H1 (cell line): ENCODE measurements at regions not wholly inside any gene's neighbourhood (a gene's known extent, or its start where the extent isn't known, plus 50 kb on each side); places are given as distances from the start of the nearest gene placed in this dataset.

ENCODE experiments used
- CTCF ChIA-PET: fragments of 300-600 bp; sonication (Branson Sonifier 250); formaldehyde crosslinking; loops from one replicate; lab custom pipeline; 2021; ENCODE audit not compliant: partially characterized antibody; lab: Charles Lee
- POLR2A ChIA-PET: fragments of 300-600 bp; sonication (Branson Sonifier 250); formaldehyde crosslinking; loops from one replicate; lab custom pipeline; 2021; ENCODE audit warnings: inconsistent platforms; ENCODE audit not compliant: partially characterized antibody; lab: Charles Lee
- DNase-seq, 2 experiments: peaks; one replicate each; pipeline versions ENCODE4 v3.0.0 to v3.0.0-alpha.2; 2010 to 2022; ENCODE audit warnings: low spot score in 2 of 2, low read depth in 1 of 2, mixed read lengths in 1 of 2
- FAIRE-seq: peaks from 2 replicates; lab custom pipeline; 2011; peaks lifted over from hg19 to GRCh38; lab: Jason Lieb, UNC
- H2AFZ ChIP-seq: 2 replicates; pipeline ENCODE4 v1.8.1; 2012; ENCODE audit warnings: low read length, inconsistent platforms
- H2AK5ac ChIP-seq: 2 replicates; pipeline ENCODE4 v1.6.1; 2013; ENCODE audit warnings: low read depth, low read length
- H2BK120ac ChIP-seq: replicated peaks from 2 replicates; pipeline ENCODE3; 2013; ENCODE audit warnings: low read depth, low read length, inconsistent platforms
- H2BK12ac ChIP-seq: 2 replicates; pipeline ENCODE4 v1.6.1; 2013; ENCODE audit warnings: low read depth, low read length
- H2BK15ac ChIP-seq: 2 replicates; pipeline ENCODE4 v1.6.1; 2013; ENCODE audit warnings: low read length
- H2BK20ac ChIP-seq: 2 replicates; pipeline ENCODE4 v1.6.1; 2013; ENCODE audit warnings: low read length
- H2BK5ac ChIP-seq: 2 replicates; pipeline ENCODE4 v1.6.1; 2013; ENCODE audit warnings: low read depth, low read length
- H3K14ac ChIP-seq: 2 replicates; pipeline ENCODE4 v1.6.1; 2013; ENCODE audit warnings: inconsistent platforms; ENCODE audit not compliant: insufficient read length
- H3K18ac ChIP-seq: 2 replicates; pipeline ENCODE4 v1.6.1; 2013; ENCODE audit warnings: low read length; ENCODE audit errors: extremely low read depth
- H3K23ac ChIP-seq: 2 replicates; pipeline ENCODE4 v1.6.1; 2013; ENCODE audit warnings: inconsistent platforms; ENCODE audit not compliant: insufficient read length
- H3K23me2 ChIP-seq: 2 replicates; pipeline ENCODE4 v1.6.1; 2013; ENCODE audit warnings: low read depth, low read length
- H3K27ac ChIP-seq: 2 replicates; pipeline ENCODE4 v1.6.1; 2011; ENCODE audit warnings: low read depth, low read length, inconsistent platforms
- H3K27me3 ChIP-seq, 4 experiments: replicated peaks in 1 of 4; 1 replicate in 1 of 4; 2 replicates in 3 of 4; pipeline versions ENCODE4 v1.6.1 to v1.8.1; 2011 to 2013; ENCODE audit warnings: low read length in 3 of 4, mild to moderate bottlenecking in 3 of 4, inconsistent platforms in 2 of 4, mixed read lengths in 2 of 4, moderate library complexity in 1 of 4; ENCODE audit not compliant: control insufficient read depth in 3 of 4, insufficient read depth in 3 of 4; ENCODE audit errors: extremely low read depth in 1 of 4
- H3K36me3 ChIP-seq, 4 experiments: 2 replicates each; pipeline versions ENCODE4 v1.6.1 to v1.8.1; 2011 to 2013; ENCODE audit warnings: mild to moderate bottlenecking in 4 of 4, low read length in 3 of 4, moderate library complexity in 2 of 4, control low read depth in 1 of 4, inconsistent platforms in 1 of 4; ENCODE audit not compliant: insufficient read depth in 4 of 4, control insufficient read depth in 2 of 4
- H3K4ac ChIP-seq: replicated peaks from 2 replicates; pipeline ENCODE3; 2013; ENCODE audit warnings: low read length, low read depth, mixed read lengths, inconsistent platforms; ENCODE audit not compliant: insufficient read length
- H3K4me1 ChIP-seq, 4 experiments: replicated peaks in 1 of 4; 1 replicate in 1 of 4; 2 replicates in 3 of 4; pipeline versions ENCODE4 v1.6.1 to v1.8.1; 2011 to 2013; ENCODE audit warnings: low read length in 3 of 4, inconsistent platforms in 2 of 4, mixed read lengths in 1 of 4; ENCODE audit not compliant: insufficient read depth in 4 of 4, control insufficient read depth in 3 of 4
- H3K4me2 ChIP-seq, 2 experiments: 2 replicates each; pipeline versions ENCODE4 v1.6.1 to v1.8.1; 2011 to 2013; ENCODE audit warnings: low read depth in 2 of 2, low read length in 2 of 2, control low read depth in 1 of 2, inconsistent platforms in 1 of 2, mild to moderate bottlenecking in 1 of 2; ENCODE audit not compliant: insufficient read depth in 1 of 2
- H3K4me3 ChIP-seq, 4 experiments: fragments of 200-600, 300-600 bp in 1 of 4; sonication (generic), shearing (Covaris generic), sonication (Bioruptor Twin) in 1 of 4; 2 replicates each; pipeline versions ENCODE4 v1.5.1 to v1.8.1; 2011 to 2016; ENCODE audit warnings: low read length in 4 of 4, low read depth in 3 of 4, control low read depth in 2 of 4, inconsistent platforms in 2 of 4, mild to moderate bottlenecking in 2 of 4, mixed read lengths in 1 of 4, moderate library complexity in 1 of 4; ENCODE audit not compliant: insufficient read depth in 2 of 4; ENCODE audit errors: extremely low read depth in 1 of 4
- H3K56ac ChIP-seq: replicated peaks from 2 replicates; pipeline ENCODE3; 2013; ENCODE audit warnings: low read depth, mild to moderate bottlenecking, mixed read lengths, low read length, inconsistent platforms; ENCODE audit not compliant: insufficient read length
- H3K79me1 ChIP-seq: 2 replicates; pipeline ENCODE4 v1.6.1; 2013; ENCODE audit warnings: low read depth, low read length, control low read depth
- H3K79me2 ChIP-seq, 2 experiments: 2 replicates each; pipeline versions ENCODE4 v1.6.1 to v1.8.1; 2012 to 2013; ENCODE audit warnings: low read length in 2 of 2, mild to moderate bottlenecking in 2 of 2, inconsistent platforms in 1 of 2; ENCODE audit not compliant: insufficient read depth in 2 of 2, control insufficient read depth in 1 of 2
- H3K9ac ChIP-seq, 4 experiments: replicated peaks in 1 of 4; 1 replicate in 1 of 4; 2 replicates in 3 of 4; pipeline versions ENCODE4 v1.6.1 to v1.8.1; 2011 to 2013; ENCODE audit warnings: low read depth in 3 of 4, low read length in 3 of 4, control low read depth in 2 of 4, mild to moderate bottlenecking in 2 of 4, moderate library complexity in 2 of 4, inconsistent platforms in 1 of 4; ENCODE audit errors: extremely low read depth in 1 of 4
- H3K9me3 ChIP-seq, 2 experiments: 2 replicates each; pipeline versions ENCODE4 v1.6.1 to v1.8.1; 2012 to 2013; ENCODE audit warnings: mild to moderate bottlenecking in 2 of 2, moderate library complexity in 2 of 2, control low read depth in 1 of 2, inconsistent platforms in 1 of 2, low read depth in 1 of 2, low read length in 1 of 2, mixed read lengths in 1 of 2; ENCODE audit not compliant: insufficient read depth in 2 of 2
- H4K20me1 ChIP-seq, 2 experiments: replicated peaks in 1 of 2; 2 replicates each; pipeline versions ENCODE3 to v1.8.1; 2011 to 2013; ENCODE audit warnings: inconsistent platforms in 2 of 2, low read length in 2 of 2, mild to moderate bottlenecking in 1 of 2; ENCODE audit not compliant: insufficient read depth in 2 of 2, control insufficient read depth in 1 of 2
- H4K5ac ChIP-seq: 2 replicates; pipeline ENCODE4 v1.6.1; 2013; ENCODE audit warnings: low read length, low read depth, mixed read lengths, inconsistent platforms; ENCODE audit not compliant: insufficient read length
- H4K8ac ChIP-seq: 2 replicates; pipeline ENCODE4 v1.8.0; 2013; ENCODE audit warnings: mild to moderate bottlenecking, moderate library complexity, low read length, inconsistent platforms; ENCODE audit not compliant: insufficient read depth; ENCODE audit errors: extremely low read depth
- H4K91ac ChIP-seq: replicated peaks from 2 replicates; pipeline ENCODE3; 2013; ENCODE audit warnings: low read length, mixed read lengths, inconsistent platforms; ENCODE audit not compliant: insufficient read length
- BACH1 ChIP-seq: IDR thresholded peaks from 2 replicates; pipeline ENCODE4 v1.6.1; 2012; ENCODE audit warnings: low read length, improper control_type of control experiment
- CBX5 ChIP-seq: fragments of 300-800, 300-1000 bp; sonication (generic); IDR thresholded peaks from 2 replicates; pipeline ENCODE4 v1.7.1; 2016; ENCODE audit warnings: antibody characterized with exemption, low read length, low read depth
- CTBP2 ChIP-seq: IDR thresholded peaks from 2 replicates; pipeline ENCODE4 v1.7.0; 2011; ENCODE audit warnings: borderline replicate concordance, mild to moderate bottlenecking, moderate library complexity, mixed read lengths, low read length; ENCODE audit not compliant: insufficient read depth, insufficient read length
- EZH2 ChIP-seq: fragments of 200-600 bp; sonication (generic); IDR thresholded peaks from 2 replicates; pipeline ENCODE4 v1.7.1; 2012; ENCODE audit warnings: low read depth, mild to moderate bottlenecking, moderate library complexity, low read length, inconsistent platforms; ENCODE audit not compliant: severe bottlenecking
- KDM1A ChIP-seq: fragments of 200-600, 300-600 bp; sonication (generic); IDR thresholded peaks from 2 replicates; pipeline ENCODE4 v1.7.1; 2016; ENCODE audit warnings: mild to moderate bottlenecking, low read length, borderline replicate concordance
- KDM4A ChIP-seq: IDR thresholded peaks from one replicate; pipeline ENCODE4 v1.7.1; 2012; ENCODE audit warnings: low read depth, mild to moderate bottlenecking, moderate library complexity, low read length, inconsistent platforms; ENCODE audit not compliant: severe bottlenecking
- RFX5 ChIP-seq: IDR thresholded peaks from 2 replicates; pipeline ENCODE4 v1.6.1; 2011; ENCODE audit warnings: low read depth, low read length, improper control_type of control experiment, borderline replicate concordance
- RNF2 ChIP-seq: fragments of 200-900, 300-1000 bp; sonication (generic); IDR thresholded peaks from 2 replicates; pipeline ENCODE4 v1.7.1; 2016; ENCODE audit warnings: borderline replicate concordance, low read depth, mild to moderate bottlenecking, antibody characterized with exemption, low read length; ENCODE audit not compliant: poor library complexity, severe bottlenecking; ENCODE audit errors: missing control alignments
- SP1 ChIP-seq: IDR thresholded peaks from 2 replicates; pipeline ENCODE4 v1.6.1; 2011; ENCODE audit warnings: low read depth, low read length
- TEAD4 ChIP-seq: IDR thresholded peaks from 2 replicates; pipeline ENCODE4 v1.6.1; 2012; ENCODE audit warnings: low read depth, low read length, inconsistent platforms, mixed read lengths
- ZNF274 ChIP-seq: IDR thresholded peaks from 2 replicates; pipeline ENCODE4 v1.7.0; 2012; ENCODE audit warnings: low read length, borderline replicate concordance; ENCODE audit errors: extremely low read depth
- WGBS, 2 experiments: shearing (Covaris generic) in 1 of 2; methylation state at CpG; one replicate each; pipeline versions ENCODE4 v1.1.6 to v1.1.7; 2013 to 2015; ENCODE audit warnings: low lambda C conversion rate in 2 of 2, mixed read lengths in 2 of 2, inconsistent platforms in 1 of 2, low coverage in 1 of 2, missing lambda C conversion rate in 1 of 2; ENCODE audit not compliant: insufficient replicate concordance in 2 of 2, insufficient coverage in 1 of 2, insufficient read length in 1 of 2; ENCODE audit errors: extremely low coverage in 1 of 2, missing lambda C conversion rate in 1 of 2; 5-methylcytosine and 5-hydroxymethylcytosine counted together
- TF ChIP-seq, protein P1 (sequence below): IDR thresholded peaks from 2 replicates; pipeline ENCODE4 v1.6.1; 2012; ENCODE audit warnings: inconsistent platforms

DNA sequence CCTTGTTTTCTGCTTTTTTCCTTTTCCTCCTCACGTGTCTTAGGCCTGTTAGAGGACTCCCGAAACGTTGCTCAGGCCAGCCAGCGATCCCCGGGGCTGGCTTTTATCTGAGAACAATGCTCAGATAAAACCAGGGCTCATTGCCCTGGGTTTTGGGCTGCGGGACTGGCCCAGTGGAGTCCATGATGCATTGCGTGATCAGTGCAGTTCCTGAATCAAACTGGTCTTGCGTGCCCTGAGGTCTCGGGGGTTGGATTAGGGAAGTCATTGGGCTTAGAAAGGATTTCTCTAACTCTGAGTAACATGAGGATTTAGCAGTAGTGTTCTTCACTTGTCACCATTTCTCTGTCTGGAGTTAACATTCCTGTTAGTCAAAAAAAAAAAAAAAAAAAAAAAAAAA lies 66.3 kb downstream of the CCR1 start:
- H4K8ac ChIP-seq, result no peak overlapping the region; the same call in 1 of the 2 replicates
- H3K14ac ChIP-seq, result no peak overlapping the region
- DNase-seq (no peak), FAIRE-seq (no peak)
- no peak overlapping the region for H2BK15ac ChIP-seq
- no peak overlapping the region for H2BK12ac ChIP-seq
- H3K4ac ChIP-seq, result no peak overlapping the region
- no peak overlapping the region for H3K56ac ChIP-seq
- H2AK5ac ChIP-seq, result no peak overlapping the region
- H3K4me1 ChIP-seq, result no peaks in the 10 kb centered on the region
- 90% methylated on average over 9 of the region's 9 CpGs; no CpG with 5 or more reads in 1 of the 2 experiments for WGBS, 2 experiments
- H3K23me2 ChIP-seq, result peaks cover 2% of the 10 kb centered on the region; the same call in 1 of the 2 replicates
- no peak overlapping the region for H3K27ac ChIP-seq
- H2BK120ac ChIP-seq, result no peak overlapping the region
- no peaks in the 10 kb centered on the region for H3K79me2 ChIP-seq
- no peak overlapping the region for H3K4me2 ChIP-seq
- H3K79me1 ChIP-seq, result no peaks in the 10 kb centered on the region
- H3K9ac ChIP-seq, result no peak overlapping the region
- H4K5ac ChIP-seq, result no peak overlapping the region
- ChIA-PET POLR2A (interaction anchor here (0.7 kb wide), 1 partner anchor 20 kb away, joined by 3 read pairs; no protein-coding TSS in a partner anchor), CTCF (interaction anchor here (0.8 kb wide), 1 partner anchor 203 kb away, joined by 3 read pairs; no protein-coding TSS in a partner anchor)
- no peak overlapping the region for H2BK20ac ChIP-seq
- no peak overlapping the region for H2AFZ ChIP-seq
- no peak overlapping the region for H3K4me3 ChIP-seq
- no peak overlapping the region for H3K18ac ChIP-seq
- no peak overlapping the region for H4K91ac ChIP-seq
- H3K36me3 ChIP-seq, result no peaks in the 10 kb centered on the region
- peaks cover 0 to 2% of the 10 kb centered on the region in 2 experiments for H4K20me1 ChIP-seq
- no peaks in the 10 kb centered on the region for H3K27me3 ChIP-seq
- no peaks in the 10 kb centered on the region for H3K9me3 ChIP-seq
- no peak overlapping the region for H3K23ac ChIP-seq
- no peak overlapping the region for H2BK5ac ChIP-seq
- TF ChIP-seq KDM1A (no peak), CBX5 (no peak), ZNF274 (no peak), KDM4A (no peak), SP1 (no peak), RNF2 (no peak), BACH1 (no peak), EZH2 (no peak), TEAD4 (no peak), RFX5 (no peak), CTBP2 (no peak)
- TF ChIP-seq, protein P1, sequence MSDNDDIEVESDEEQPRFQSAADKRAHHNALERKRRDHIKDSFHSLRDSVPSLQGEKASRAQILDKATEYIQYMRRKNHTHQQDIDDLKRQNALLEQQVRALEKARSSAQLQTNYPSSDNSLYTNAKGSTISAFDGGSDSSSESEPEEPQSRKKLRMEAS, result no peak
